H9 (cell line): ENCODE measurements at regions not wholly inside any gene's neighbourhood (a gene's known extent, or its start where the extent isn't known, plus 50 kb on each side); places are given as distances from the start of the nearest gene placed in this dataset.

Source experiments
- DNase-seq: peaks from one replicate; pipeline ENCODE4 v3.0.0-alpha.2; 2017
- H2AFZ ChIP-seq: one replicate; pipeline ENCODE4 v1.6.1; 2013; ENCODE audit warnings: mild to moderate bottlenecking, low read length, control low read depth, moderate library complexity
- H2AK5ac ChIP-seq: 2 replicates; pipeline ENCODE4 v1.6.1; 2013; ENCODE audit warnings: low read length, control low read depth, mixed read lengths; ENCODE audit not compliant: insufficient read length
- H2BK120ac ChIP-seq: one replicate; pipeline ENCODE4 v1.6.1; 2013; ENCODE audit warnings: low read depth, mild to moderate bottlenecking, low read length, control low read depth, inconsistent platforms; ENCODE audit not compliant: poor library complexity, severe bottlenecking
- H2BK12ac ChIP-seq: 2 replicates; pipeline ENCODE4 v1.6.1; 2013; ENCODE audit warnings: low read length, control low read depth, mixed read lengths, low read depth; ENCODE audit not compliant: insufficient read length
- H2BK15ac ChIP-seq: 2 replicates; pipeline ENCODE4 v1.6.1; 2013; ENCODE audit warnings: low read depth, low read length, control low read depth
- H2BK20ac ChIP-seq: one replicate; pipeline ENCODE4 v1.6.1; 2013; ENCODE audit warnings: low read depth, mild to moderate bottlenecking, low read length, control low read depth, inconsistent platforms; ENCODE audit not compliant: poor library complexity, severe bottlenecking
- H2BK5ac ChIP-seq: 2 replicates; pipeline ENCODE4 v1.6.1; 2013; ENCODE audit warnings: low read length, control low read depth, mixed read lengths; ENCODE audit not compliant: insufficient read length
- H3K14ac ChIP-seq: 2 replicates; pipeline ENCODE4 v1.6.1; 2013; ENCODE audit warnings: low read length, control low read depth; ENCODE audit not compliant: insufficient read depth
- H3K18ac ChIP-seq: 2 replicates; pipeline ENCODE4 v1.6.1; 2013; ENCODE audit warnings: low read depth, mild to moderate bottlenecking, mixed read lengths, low read length, control low read depth; ENCODE audit not compliant: insufficient read length
- H3K23ac ChIP-seq: 2 replicates; pipeline ENCODE4 v1.6.1; 2013; ENCODE audit warnings: low read length, control low read depth, mixed read lengths, low read depth; ENCODE audit not compliant: insufficient read length
- H3K23me2 ChIP-seq: 2 replicates; pipeline ENCODE4 v1.6.1; 2013; ENCODE audit warnings: low read depth, mild to moderate bottlenecking, mixed read lengths, low read length, control low read depth; ENCODE audit not compliant: insufficient read length, poor library complexity, severe bottlenecking
- H3K27ac ChIP-seq: 2 replicates; pipeline ENCODE4 v1.5.1; 2013; ENCODE audit warnings: low read length, control low read depth, mixed read lengths, low read depth; ENCODE audit not compliant: insufficient read length
- H3K27me3 ChIP-seq: 2 replicates; pipeline ENCODE4 v1.6.1; 2013; ENCODE audit warnings: low read length, control low read depth, inconsistent platforms; ENCODE audit not compliant: insufficient read depth
- H3K4ac ChIP-seq: 2 replicates; pipeline ENCODE4 v1.6.1; 2013; ENCODE audit warnings: low read depth, mild to moderate bottlenecking, control low read depth, inconsistent platforms, low read length, moderate library complexity
- H3K4me1 ChIP-seq: 2 replicates; pipeline ENCODE4 v1.6.1; 2013; ENCODE audit warnings: low read length, control low read depth, inconsistent platforms; ENCODE audit not compliant: insufficient read depth
- H3K4me2 ChIP-seq: 2 replicates; pipeline ENCODE4 v1.6.1; 2013; ENCODE audit warnings: low read length, control low read depth, mixed read lengths; ENCODE audit not compliant: insufficient read length, insufficient read depth
- H3K56ac ChIP-seq: 2 replicates; pipeline ENCODE4 v1.6.1; 2013; ENCODE audit warnings: low read depth, mild to moderate bottlenecking, mixed read lengths, low read length, control low read depth; ENCODE audit not compliant: insufficient read length
- H3K79me1 ChIP-seq: 2 replicates; pipeline ENCODE4 v1.6.1; 2013; ENCODE audit warnings: low read depth, mild to moderate bottlenecking, moderate library complexity, low read length, control low read depth, inconsistent platforms; ENCODE audit not compliant: insufficient read depth, poor library complexity, severe bottlenecking
- H3K79me2 ChIP-seq: 2 replicates; pipeline ENCODE4 v1.6.1; 2013; ENCODE audit warnings: low read length, control low read depth, inconsistent platforms; ENCODE audit not compliant: insufficient read depth
- H3K9ac ChIP-seq: 2 replicates; pipeline ENCODE4 v1.6.1; 2013; ENCODE audit warnings: low read length, control low read depth, mixed read lengths; ENCODE audit not compliant: insufficient read length; ENCODE audit errors: extremely low read depth
- H3K9me3 ChIP-seq: one replicate; pipeline ENCODE4 v1.6.1; 2013; ENCODE audit warnings: low read depth, low read length, inconsistent platforms; ENCODE audit not compliant: control insufficient read depth
- H3T11ph ChIP-seq: one replicate; pipeline ENCODE4 v1.6.1; 2013; ENCODE audit warnings: mild to moderate bottlenecking, low read length, control low read depth, inconsistent platforms
- H4K20me1 ChIP-seq: one replicate; pipeline ENCODE4 v1.6.1; 2013; ENCODE audit not compliant: control insufficient read depth, insufficient read length, insufficient read depth
- H4K5ac ChIP-seq: 2 replicates; pipeline ENCODE4 v1.6.1; 2013; ENCODE audit warnings: low read depth, mild to moderate bottlenecking, mixed read lengths, low read length, control low read depth; ENCODE audit not compliant: insufficient read length
- H4K8ac ChIP-seq: replicated peaks from 2 replicates; pipeline ENCODE4 v1.6.1; 2013; ENCODE audit warnings: low read length, control low read depth, mixed read lengths, low read depth; ENCODE audit not compliant: insufficient read length
- H4K91ac ChIP-seq: 2 replicates; pipeline ENCODE4 v1.6.1; 2013; ENCODE audit warnings: low read depth, mild to moderate bottlenecking, moderate library complexity, mixed read lengths, low read length, control low read depth; ENCODE audit not compliant: insufficient read length
- H3K27ac Mint-ChIP-seq, 3 experiments: 2 replicates in 2 of 3; 3 replicates in 1 of 3; pipeline ENCODE4 v1.8.0; 2020 to 2021; ENCODE audit warnings: mixed read lengths in 3 of 3, mild to moderate bottlenecking in 1 of 3, moderate library complexity in 1 of 3
- H3K27me3 Mint-ChIP-seq: 2 replicates; pipeline ENCODE4 v1.8.0; 2021; ENCODE audit warnings: low read depth, mild to moderate bottlenecking, moderate library complexity, mixed read lengths
- H3K36me3 Mint-ChIP-seq, 3 experiments: 2 replicates in 2 of 3; 3 replicates in 1 of 3; pipeline ENCODE4 v1.8.0; 2020 to 2021; ENCODE audit warnings: low read depth in 3 of 3, mixed read lengths in 3 of 3; ENCODE audit not compliant: insufficient read depth in 1 of 3
- H3K4me1 Mint-ChIP-seq, 2 experiments: 2 replicates each; pipeline ENCODE4 v1.8.0; 2020; ENCODE audit warnings: mixed read lengths in 2 of 2
- H3K4me3 Mint-ChIP-seq, 2 experiments: 2 replicates in 1 of 2; 3 replicates in 1 of 2; pipeline ENCODE4 v1.8.0; 2020 to 2021; ENCODE audit warnings: mild to moderate bottlenecking in 2 of 2, mixed read lengths in 2 of 2, moderate library complexity in 1 of 2
- H3K9me3 Mint-ChIP-seq, 2 experiments: 2 replicates in 1 of 2; 3 replicates in 1 of 2; pipeline ENCODE4 v1.8.0; 2020; ENCODE audit warnings: mild to moderate bottlenecking in 2 of 2, mixed read lengths in 2 of 2, moderate library complexity in 1 of 2
- CTCF ChIP-seq: fragments of 200-600 bp; sonication (generic); conservative IDR thresholded peaks from 3 replicates; pipeline ENCODE4 v1.8.0; 2021; ENCODE audit warnings: antibody characterized with exemption, mild to moderate bottlenecking
- WGBS: extraction: QIAGEN DNeasy Blood & Tissue Kit; methylation state at CpG from one replicate; pipeline ENCODE4 v1.1.7; 2013; ENCODE audit warnings: missing lambda C conversion rate, low lambda C conversion rate, mixed read lengths; ENCODE audit not compliant: insufficient read length; ENCODE audit errors: extremely low coverage; 5-methylcytosine and 5-hydroxymethylcytosine counted together

DNA sequence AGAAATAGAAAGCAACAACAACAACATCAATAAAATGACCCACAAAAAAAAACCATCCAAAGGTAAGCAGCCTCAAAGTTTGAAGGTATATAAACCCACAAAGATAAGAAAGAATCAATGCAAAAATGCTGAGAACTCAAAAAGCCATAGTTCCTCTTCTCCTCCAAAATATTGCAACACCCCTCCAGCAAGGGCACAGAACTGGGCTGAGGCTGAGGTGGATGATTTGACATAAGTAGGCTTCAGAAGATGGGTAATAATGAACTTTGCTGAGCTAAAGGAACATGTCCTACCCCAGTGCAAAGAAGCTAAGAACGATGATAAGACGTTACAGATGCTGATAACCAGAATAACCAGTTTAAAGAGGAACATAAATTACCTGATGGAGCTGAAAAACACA is 188.8 kb upstream of the BTBD3 start:
- Histone ChIP-seq H3T11ph (no peak overlapping the region), H4K91ac (no peak overlapping the region), H3K79me1 (no peaks in the 10 kb centered on the region), H3K14ac (no peak overlapping the region), H3K4me1 (no peaks in the 10 kb centered on the region), H3K4ac (no peak overlapping the region), H2AK5ac (no peak overlapping the region), H2BK15ac (no peak overlapping the region), H3K56ac (no peak overlapping the region), H4K20me1 (no peaks in the 10 kb centered on the region), H2BK120ac (no peak overlapping the region), H3K23me2 (no peaks in the 10 kb centered on the region), H3K23ac (no peak overlapping the region), H2BK5ac (no peak overlapping the region), H2AFZ (no peak overlapping the region), H3K79me2 (no peaks in the 10 kb centered on the region), H3K4me2 (no peak overlapping the region), H3K9ac (no peak overlapping the region), H3K27me3 (no peaks in the 10 kb centered on the region), H2BK20ac (no peak overlapping the region), H4K5ac (no peak overlapping the region), H4K8ac (no peak overlapping the region), H2BK12ac (no peak overlapping the region), H3K18ac (no peak overlapping the region), H3K27ac (no peak overlapping the region), H3K9me3 (no peaks in the 10 kb centered on the region)
- no CpG with 5 or more reads among the region's 2 CpGs for WGBS
- DNase-seq: no peak
- no peak for TF ChIP-seq CTCF
- no peaks in the 10 kb centered on the region for H3K4me1 Mint-ChIP-seq
- H3K36me3 Mint-ChIP-seq: peaks cover 0 to 8% (median 2%) of the 10 kb centered on the region in 3 experiments; a peak in 2 of 7 replicates
- H3K27me3 Mint-ChIP-seq: no peaks in the 10 kb centered on the region
- no peak overlapping the region for H3K27ac Mint-ChIP-seq
- peaks cover 7 to 13% of the 10 kb centered on the region in 2 experiments; a peak in 4 of 5 replicates for H3K9me3 Mint-ChIP-seq
- H3K4me3 Mint-ChIP-seq: no peak overlapping the region
